Activated naive CD4-positive, alpha-beta T cell treated with anti-CD3 and anti-CD28 coated beads, Interleukin-2, amount 10 ng/mL, durations not matched to agents 7 days and 5 days (primary cell): ENCODE measurements at regions not wholly inside any gene's neighbourhood (a gene's known extent, or its start where the extent isn't known, plus 50 kb on each side); places are given as distances from the start of the nearest gene placed in this dataset.

Experiments
- CTCF ChIA-PET: fragments of 350-600 bp; sonication (Branson Sonifier 250); formaldehyde crosslinking; loops from one replicate; lab custom pipeline; 2021; ENCODE audit warnings: antibody characterized with exemption; lab: Charles Lee
- DNase-seq: peaks from one replicate; pipeline ENCODE4 v3.0.0-alpha.2; 2020
- H3K27ac Mint-ChIP-seq: one replicate; pipeline ENCODE4 v1.8.0; 2021; ENCODE audit warnings: mild to moderate bottlenecking, moderate library complexity, mixed read lengths
- H3K27me3 Mint-ChIP-seq: one replicate; pipeline ENCODE4 v1.8.0; 2021; ENCODE audit warnings: mild to moderate bottlenecking, mixed read lengths
- H3K36me3 Mint-ChIP-seq: one replicate; pipeline ENCODE4 v1.8.0; 2021; ENCODE audit warnings: mixed read lengths
- H3K4me1 Mint-ChIP-seq: one replicate; pipeline ENCODE4 v1.8.0; 2021; ENCODE audit warnings: mixed read lengths
- H3K4me3 Mint-ChIP-seq: one replicate; pipeline ENCODE4 v1.8.0; 2021; ENCODE audit warnings: mild to moderate bottlenecking, moderate library complexity, mixed read lengths
- H3K9me3 Mint-ChIP-seq: one replicate; pipeline ENCODE4 v1.8.0; 2021; ENCODE audit warnings: mixed read lengths

- no peak overlapping the region for H3K4me3 Mint-ChIP-seq
- CTCF ChIA-PET, result no interaction called here
- H3K4me1 Mint-ChIP-seq, result no peaks in the 10 kb centered on the region
- no peak overlapping the region for H3K27ac Mint-ChIP-seq
- H3K9me3 Mint-ChIP-seq, result peaks cover 3% of the 10 kb centered on the region
- no peaks in the 10 kb centered on the region for H3K36me3 Mint-ChIP-seq
- no peak for DNase-seq
- no peaks in the 10 kb centered on the region for H3K27me3 Mint-ChIP-seq
Observed at GRCh38 chr4:10197952-10198351, 81.4 kb upstream of the WDR1 start.

- H3K27me3 Mint-ChIP-seq, result peaks cover 3% of the 10 kb centered on the region
- no peak overlapping the region for H3K27ac Mint-ChIP-seq
- no peaks in the 10 kb centered on the region for H3K36me3 Mint-ChIP-seq
- no peaks in the 10 kb centered on the region for H3K4me1 Mint-ChIP-seq
- H3K9me3 Mint-ChIP-seq, result peaks cover 3% of the 10 kb centered on the region
- CTCF ChIA-PET, result interaction anchor here (0.8 to 1.0 kb wide), 2 partner anchors 10 to 31 kb away, joined by 3 to 4 read pairs; no protein-coding TSS in a partner anchor
- DNase-seq, result no peak
- H3K4me3 Mint-ChIP-seq, result no peak overlapping the region
Observed at GRCh38 chr4:10196191-10196590, 79.6 kb upstream of the WDR1 start.

GRCh38 chr4:10192331-10192730 lies 75.7 kb upstream of the WDR1 start:
- peaks cover 3% of the 10 kb centered on the region for H3K9me3 Mint-ChIP-seq
- peaks cover 3% of the 10 kb centered on the region for H3K27me3 Mint-ChIP-seq
- CTCF ChIA-PET, result interaction anchor here (1.2 to 4.2 kb wide), 7 partner anchors 24 to 357 kb away, joined by 3 to 17 read pairs (median 6); no protein-coding TSS in a partner anchor
- no peaks in the 10 kb centered on the region for H3K36me3 Mint-ChIP-seq
- no peak for DNase-seq
- no peaks in the 10 kb centered on the region for H3K4me1 Mint-ChIP-seq
- no peak overlapping the region for H3K4me3 Mint-ChIP-seq
- H3K27ac Mint-ChIP-seq, result no peak overlapping the region

- CTCF ChIA-PET, result interaction anchor here (0.6 to 2.9 kb wide), 2 partner anchors 28 to 202 kb away, joined by 4 to 9 read pairs; no protein-coding TSS in a partner anchor
- H3K36me3 Mint-ChIP-seq, result peaks cover 2% of the 10 kb centered on the region
- H3K27me3 Mint-ChIP-seq, result peaks cover 7% of the 10 kb centered on the region
- no peak overlapping the region for H3K27ac Mint-ChIP-seq
- no peak overlapping the region for H3K4me3 Mint-ChIP-seq
- no peak for DNase-seq
- H3K9me3 Mint-ChIP-seq, result no peaks in the 10 kb centered on the region
- peaks cover 9% of the 10 kb centered on the region for H3K4me1 Mint-ChIP-seq
Observed at GRCh38 chr4:10188400-10189004, 71.9 kb upstream of the WDR1 start.

- DNase-seq, result no peak
- no peak overlapping the region for H3K27ac Mint-ChIP-seq
- peaks cover 29% of the 10 kb centered on the region for H3K4me1 Mint-ChIP-seq
- peaks cover 6% of the 10 kb centered on the region for H3K27me3 Mint-ChIP-seq
- H3K36me3 Mint-ChIP-seq, result peaks cover 7% of the 10 kb centered on the region
- CTCF ChIA-PET, result interaction anchor here (0.7 to 2.9 kb wide), 12 partner anchors 9 to 1315 kb away, joined by 3 to 9 read pairs (median 3); no protein-coding TSS in a partner anchor
- H3K9me3 Mint-ChIP-seq, result peaks cover 8% of the 10 kb centered on the region
- H3K4me3 Mint-ChIP-seq, result no peak overlapping the region
Observed at GRCh38 chr4:10186228-10187214, 69.9 kb upstream of the WDR1 start.

- peaks cover 3% of the 10 kb centered on the region for H3K27me3 Mint-ChIP-seq
- DNase-seq, result no peak
- no peak overlapping the region for H3K27ac Mint-ChIP-seq
Observed at GRCh38 chr4:10185518-10186227, 69.1 kb upstream of the WDR1 start.

GRCh38 chr4:10184501-10184938 lies 67.9 kb upstream of the WDR1 start:
- Mint-ChIP-seq H3K27ac (no peak overlapping the region), H3K27me3 (peaks cover 3% of the 10 kb centered on the region), H3K4me3 (no peak overlapping the region), H3K9me3 (peaks cover 17% of the 10 kb centered on the region), H3K36me3 (peaks cover 12% of the 10 kb centered on the region), H3K4me1 (peaks cover 47% of the 10 kb centered on the region)
- DNase-seq, result no peak
- CTCF ChIA-PET, result interaction anchor here (1.1 kb wide), 1 partner anchor 23 kb away, joined by 3 read pairs; no protein-coding TSS in a partner anchor

More at GRCh38 chr4:10185518-10186227, 69.1 kb upstream of the WDR1 start:
- Mint-ChIP-seq H3K36me3 (peaks cover 10% of the 10 kb centered on the region), H3K9me3 (peaks cover 13% of the 10 kb centered on the region), H3K4me1 (peaks cover 37% of the 10 kb centered on the region), H3K4me3 (no peak overlapping the region)
- CTCF ChIA-PET, result interaction anchor here (0.7 to 1.6 kb wide), 11 partner anchors 8 to 1316 kb away, joined by 3 to 6 read pairs (median 3); no protein-coding TSS in a partner anchor

- Mint-ChIP-seq H3K4me1 (peaks cover 47% of the 10 kb centered on the region), H3K27ac (no peak overlapping the region), H3K36me3 (peaks cover 12% of the 10 kb centered on the region), H3K27me3 (peaks cover 3% of the 10 kb centered on the region), H3K4me3 (no peak overlapping the region), H3K9me3 (peaks cover 17% of the 10 kb centered on the region)
- no peak for DNase-seq
- CTCF ChIA-PET, result interaction anchor here (1.1 kb wide), 1 partner anchor 23 kb away, joined by 3 read pairs; no protein-coding TSS in a partner anchor
Observed at GRCh38 chr4:10184041-10184440, 67.4 kb upstream of the WDR1 start.

- Mint-ChIP-seq H3K9me3 (peaks cover 17% of the 10 kb centered on the region), H3K36me3 (peaks cover 12% of the 10 kb centered on the region), H3K4me3 (no peak overlapping the region), H3K27me3 (peaks cover 3% of the 10 kb centered on the region), H3K4me1 (peaks cover 47% of the 10 kb centered on the region), H3K27ac (peak overlapping the region; percentile 30)
- CTCF ChIA-PET, result interaction anchor here (1.1 to 3.1 kb wide), 2 partner anchors 22 to 24 kb away, joined by 3 to 32 read pairs; no protein-coding TSS in a partner anchor
- peak; percentile 52 for DNase-seq
Observed at GRCh38 chr4:10183462-10183861, 66.9 kb upstream of the WDR1 start.

- Mint-ChIP-seq H3K4me3 (no peak overlapping the region), H3K27ac (peak overlapping the region; percentile 30), H3K36me3 (peaks cover 12% of the 10 kb centered on the region), H3K9me3 (peaks cover 17% of the 10 kb centered on the region), H3K27me3 (peaks cover 3% of the 10 kb centered on the region), H3K4me1 (peaks cover 47% of the 10 kb centered on the region)
- CTCF ChIA-PET, result interaction anchor here (1.9 to 3.1 kb wide), 3 partner anchors 10 to 23 kb away, joined by 9 to 32 read pairs (median 23); no protein-coding TSS in a partner anchor
- DNase-seq, result peak; percentile 26
Observed at GRCh38 chr4:10182446-10183424, 66.1 kb upstream of the WDR1 start.

GRCh38 chr4:10181745-10182445 lies 65.3 kb upstream of the WDR1 start:
- H3K27ac Mint-ChIP-seq, result peak overlapping the region; percentile 87
- CTCF ChIA-PET, result interaction anchor here (1.2 to 3.1 kb wide), 5 partner anchors 9 to 279 kb away, joined by 3 to 32 read pairs (median 9); no protein-coding TSS in a partner anchor
- DNase-seq, result no peak
- H3K27me3 Mint-ChIP-seq, result peaks cover 6% of the 10 kb centered on the region
- peaks cover 47% of the 10 kb centered on the region for H3K4me1 Mint-ChIP-seq
- H3K36me3 Mint-ChIP-seq, result peaks cover 12% of the 10 kb centered on the region
- H3K4me3 Mint-ChIP-seq, result no peak overlapping the region
- H3K9me3 Mint-ChIP-seq, result peaks cover 17% of the 10 kb centered on the region
